NCI-H82 treated with DMSO at 0.1 percent for 48 hours (cell line): ENCODE measurements at regions not wholly inside any gene's neighbourhood (a gene's known extent, or its start where the extent isn't known, plus 50 kb on each side); places are given as distances from the start of the nearest gene placed in this dataset.
"Not testable (repeated sequence)": the region's sequence is repeated elsewhere in the genome, so short reads cannot be mapped to it uniquely, and the experiment has no call there.

Experiments used
- DNase-seq: peaks from one replicate; lab custom pipeline; 2025; ENCODE audit not compliant: unreplicated experiment; lab: John Stamatoyannopoulos, UW

DNA sequence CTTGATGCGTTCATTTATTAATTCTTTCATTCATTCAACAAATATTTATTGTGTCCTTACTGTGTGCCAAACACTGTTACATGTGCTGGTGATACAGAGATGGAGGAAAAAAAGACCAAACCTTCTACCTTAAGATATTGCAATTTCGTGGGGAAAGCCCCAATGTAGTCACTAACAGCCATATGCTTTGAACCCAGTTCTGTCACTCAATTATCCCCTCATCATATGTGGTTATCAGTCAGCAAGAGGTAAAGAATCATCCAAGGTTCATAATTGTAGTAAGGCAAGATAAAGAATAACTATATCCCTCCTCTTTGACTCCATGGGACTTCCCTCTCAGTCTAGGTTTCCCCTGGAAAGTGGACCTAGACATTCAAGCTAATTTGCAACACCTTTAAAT lies 1185.6 kb upstream of the CELF4 start:
- DNase-seq = no peak

DNA sequence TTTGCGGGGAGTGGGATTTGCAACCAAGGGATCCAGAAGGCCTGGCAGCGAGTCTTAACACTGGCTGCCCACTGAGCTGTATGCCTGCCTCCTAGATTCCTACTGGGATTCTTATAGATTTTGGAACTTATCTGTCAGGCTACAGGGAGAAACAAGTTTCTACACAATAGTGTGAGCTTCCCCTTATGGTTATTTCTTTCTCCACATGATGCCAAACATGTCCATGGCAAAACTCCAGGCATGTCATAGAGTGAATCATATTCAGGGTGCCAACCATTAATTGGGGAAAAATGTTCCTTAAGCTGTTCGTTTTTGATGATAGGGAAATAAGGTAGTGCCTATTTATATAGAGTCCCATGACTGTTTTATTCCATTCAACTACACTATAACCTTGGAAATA lies 1185.2 kb upstream of the CELF4 start:
- DNase-seq = no peak

DNA sequence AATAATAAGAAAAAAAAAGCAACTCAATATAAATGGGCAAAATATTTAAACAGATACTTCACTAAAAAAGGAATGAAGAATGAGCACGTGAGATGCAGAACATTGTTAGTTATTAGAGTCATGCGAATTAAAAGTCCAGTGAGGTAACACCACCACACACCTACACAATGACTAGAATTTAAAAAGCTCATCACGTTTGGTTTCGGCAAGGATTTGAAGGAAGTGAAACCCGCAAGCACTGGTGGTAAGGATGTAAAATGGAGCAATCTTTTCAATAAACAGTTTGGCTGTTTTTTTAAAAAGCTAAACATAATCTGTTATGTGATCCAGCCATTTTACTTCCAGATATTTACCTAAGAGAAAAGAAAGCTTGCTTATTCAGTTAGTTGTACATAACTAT lies 1181.6 kb upstream of the CELF4 start:
- DNase-seq = no peak

DNA sequence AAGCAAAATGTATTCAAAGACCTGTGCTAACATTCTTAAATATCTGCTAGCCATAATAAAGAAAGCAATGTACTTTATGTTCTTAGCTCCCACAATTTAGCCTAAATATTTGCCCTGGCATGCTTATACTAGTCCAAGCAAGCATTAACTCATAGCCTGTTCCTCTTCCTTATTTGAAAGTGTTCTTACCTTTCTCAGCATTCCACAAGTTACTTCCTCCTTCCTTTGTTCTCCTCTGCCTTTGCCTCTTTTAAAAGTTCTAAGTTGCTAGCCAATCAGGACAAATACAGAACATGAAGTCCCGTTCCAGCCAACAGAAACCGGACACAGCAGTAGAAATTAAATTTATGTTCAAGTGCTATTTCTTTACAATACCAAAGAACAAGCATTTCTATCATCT lies 1154.6 kb upstream of the CELF4 start:
- not testable (repeated sequence) for DNase-seq

DNA sequence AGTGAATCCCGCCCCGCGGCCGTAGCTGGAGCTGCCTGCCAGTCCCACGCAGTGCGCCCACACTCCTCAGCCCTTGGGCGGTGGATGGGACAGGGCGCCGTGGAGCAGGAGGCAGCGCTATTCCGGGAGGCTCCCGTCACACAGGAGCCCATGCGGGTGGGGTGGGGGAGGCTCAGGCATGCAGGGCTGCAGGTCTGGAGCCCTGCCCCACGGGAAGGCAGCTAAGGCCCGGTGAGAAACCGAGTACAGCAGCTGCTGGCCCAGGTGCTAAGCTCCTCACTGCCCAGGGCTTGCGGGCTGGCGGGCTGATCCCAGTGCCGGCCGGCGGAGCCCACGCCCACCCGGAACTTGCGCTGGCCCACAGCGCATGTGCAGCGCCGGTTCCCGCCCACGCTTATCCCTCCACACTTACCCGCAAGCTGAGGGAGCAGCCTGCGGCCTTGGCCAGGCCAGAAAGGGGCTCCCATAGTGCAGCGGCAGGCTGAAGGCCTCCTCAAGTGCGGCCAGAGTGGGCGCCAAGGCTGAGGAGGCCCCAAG lies 1152.8 kb upstream of the CELF4 start:
- DNase-seq = no peak

DNA sequence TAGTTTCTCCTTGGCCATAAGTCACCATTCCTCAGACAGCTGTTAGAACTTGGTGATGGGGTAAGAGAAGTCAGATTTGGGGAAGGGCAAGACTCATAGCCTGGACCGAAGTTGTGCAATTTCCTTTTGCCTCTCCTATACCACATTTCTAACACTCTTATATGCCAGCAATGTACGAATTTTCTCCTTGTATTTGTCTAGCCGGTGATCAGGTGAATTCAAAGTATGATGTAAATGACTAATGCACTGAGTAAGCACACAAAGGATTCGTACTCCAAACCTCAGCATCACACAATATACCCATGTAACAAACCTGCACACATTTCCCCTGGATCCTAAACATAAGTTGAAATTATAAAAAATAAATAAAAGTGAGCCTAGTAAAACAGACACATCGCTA lies 1143.5 kb upstream of the CELF4 start:
- no peak for DNase-seq

DNA sequence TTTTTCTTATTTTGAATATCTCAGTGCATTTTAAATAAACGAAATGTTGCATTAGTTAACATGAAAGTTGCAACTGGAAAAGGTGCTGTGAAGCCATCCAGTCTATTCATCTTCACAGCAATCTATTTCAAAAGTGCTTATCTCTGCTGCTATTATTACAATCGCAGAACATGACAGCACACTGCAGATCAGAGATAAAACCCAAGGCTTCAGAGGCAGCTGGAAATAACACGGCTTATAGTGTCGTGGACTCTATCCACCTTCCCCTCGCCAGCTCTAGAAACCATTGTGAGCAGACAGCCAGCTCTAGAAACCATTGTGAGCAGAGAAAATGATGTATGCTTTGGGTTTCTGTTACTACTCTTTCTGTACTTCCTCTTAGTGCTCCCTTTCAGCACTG lies 1140.8 kb upstream of the CELF4 start:
- DNase-seq = no peak

DNA sequence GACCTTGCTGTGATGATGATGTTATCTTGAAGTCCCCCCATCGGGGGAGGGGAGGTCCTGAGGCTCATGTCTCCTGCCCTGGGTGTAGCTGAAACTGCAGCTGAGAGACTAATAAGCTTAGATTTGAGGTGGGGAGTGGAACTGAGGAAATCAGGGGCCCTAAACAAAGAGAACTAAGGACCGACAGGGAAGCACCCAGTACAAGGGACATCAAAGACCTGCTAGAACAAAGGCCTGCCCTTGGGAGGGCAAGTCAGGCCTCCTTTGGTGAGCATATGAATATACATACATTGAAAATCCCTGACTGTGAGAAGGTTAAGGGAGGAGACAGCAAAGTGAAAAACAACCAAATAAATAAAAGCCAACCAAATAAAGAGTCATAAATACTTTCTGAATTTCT lies 1132.5 kb upstream of the CELF4 start:
- no peak for DNase-seq

DNA sequence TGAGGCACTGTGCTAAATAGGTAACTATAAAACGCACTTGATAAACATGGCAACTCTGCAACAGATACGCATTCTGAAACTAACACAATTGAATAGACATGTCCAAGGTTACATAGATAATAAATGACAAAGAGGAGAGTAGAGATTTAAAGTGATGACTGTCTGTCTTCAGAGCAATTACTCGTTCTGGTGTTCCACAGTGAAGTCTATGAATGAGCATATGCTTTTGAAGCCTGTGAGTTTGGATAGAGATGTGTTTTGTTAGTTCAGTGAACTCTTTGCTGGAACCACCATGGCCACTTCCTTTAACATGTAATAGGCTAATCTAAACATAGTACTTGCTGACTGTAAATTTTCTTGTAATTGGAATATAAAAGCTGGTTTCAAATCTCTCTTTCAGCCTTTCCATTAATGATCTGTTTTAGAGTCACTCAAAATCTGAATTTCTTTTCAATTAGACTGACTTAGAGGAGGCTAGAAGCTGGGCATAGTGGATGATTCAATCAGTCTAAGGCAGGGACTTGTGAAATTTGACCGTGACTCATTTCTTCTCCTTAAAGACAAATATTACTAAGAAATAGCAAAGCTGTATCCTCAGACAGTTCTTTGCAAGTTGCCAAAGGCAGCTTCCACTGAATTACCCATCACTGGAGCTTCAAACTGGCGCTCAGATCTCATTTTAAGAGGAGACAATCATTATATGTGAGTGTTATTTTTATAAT lies 1130.1 kb upstream of the CELF4 start:
- DNase-seq = no peak

DNA sequence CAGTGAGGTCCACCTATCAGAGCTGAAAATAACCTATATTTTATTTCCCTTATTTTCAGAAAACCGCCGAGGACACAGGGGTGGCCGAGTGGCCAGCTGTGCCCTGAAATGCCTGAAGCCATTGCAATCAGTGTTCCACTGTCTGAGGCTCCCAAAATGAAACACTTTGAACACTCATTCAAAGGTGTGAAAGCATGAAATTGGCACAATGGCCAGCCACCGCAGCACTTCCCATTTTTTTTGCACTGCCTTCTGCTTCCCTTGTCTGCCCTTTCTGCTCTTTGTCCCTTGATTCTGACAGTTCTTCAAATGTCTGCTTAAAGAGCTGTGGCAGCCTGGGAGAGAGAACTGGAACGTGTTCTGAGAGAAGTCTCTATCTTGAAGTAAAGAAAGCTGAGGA lies 1127.5 kb upstream of the CELF4 start:
- no peak for DNase-seq

DNA sequence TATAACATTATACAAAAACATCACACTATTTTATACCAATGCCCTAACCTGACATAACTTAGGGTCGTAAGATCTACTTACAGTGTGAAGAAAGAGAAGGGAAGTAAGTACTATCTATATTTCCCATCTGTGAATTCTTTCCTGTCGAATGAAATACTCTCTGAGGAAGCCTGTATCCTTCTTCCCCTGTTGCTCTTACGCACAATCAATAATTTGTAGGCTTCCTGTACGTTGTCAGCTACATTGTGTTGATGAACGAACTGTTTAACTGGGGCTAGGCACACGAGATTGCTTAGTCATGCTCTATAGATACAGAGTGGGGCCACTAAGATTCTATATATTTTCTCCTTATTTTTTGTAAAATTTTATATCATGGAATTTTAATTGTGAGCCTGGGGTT lies 1125.0 kb upstream of the CELF4 start:
- no peak for DNase-seq

DNA sequence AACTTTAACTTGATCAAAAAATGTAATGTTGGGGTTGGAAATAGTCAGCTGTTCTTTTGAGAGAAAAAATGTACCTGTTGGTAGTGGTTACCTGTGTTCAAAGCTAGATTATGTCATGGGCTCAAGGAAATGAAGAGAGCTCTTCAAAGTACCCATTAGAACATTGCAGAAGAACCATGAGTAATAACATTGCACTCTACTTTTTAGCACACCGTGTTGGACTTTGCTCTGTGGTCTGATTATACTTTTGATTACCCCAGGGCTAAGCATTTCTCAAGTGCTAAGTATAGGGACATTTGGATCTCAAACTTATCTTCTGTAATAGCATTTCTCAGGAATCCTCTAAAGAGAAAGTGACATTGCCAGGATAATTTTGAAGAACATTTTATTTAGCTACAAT lies 1122.8 kb upstream of the CELF4 start:
- DNase-seq = no peak

DNA sequence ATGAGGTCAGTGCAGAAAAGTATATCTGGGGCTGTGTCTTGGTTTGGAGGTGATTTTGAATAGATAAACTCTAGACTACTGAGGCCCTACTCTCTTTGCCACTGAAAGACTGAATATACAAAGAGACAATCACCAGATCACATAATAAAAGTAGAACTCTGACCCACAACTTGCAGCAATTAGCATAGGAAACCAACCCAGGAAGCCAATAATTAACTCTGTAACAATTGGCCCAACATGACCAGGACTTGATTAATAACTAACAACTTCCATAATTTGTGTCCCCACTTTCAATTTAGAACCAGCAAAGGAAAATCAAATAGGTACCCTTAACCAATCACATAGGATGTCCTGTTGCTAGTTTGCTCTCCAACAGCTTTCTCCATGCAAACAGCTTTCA lies 1104.9 kb upstream of the CELF4 start:
- DNase-seq = no peak

DNA sequence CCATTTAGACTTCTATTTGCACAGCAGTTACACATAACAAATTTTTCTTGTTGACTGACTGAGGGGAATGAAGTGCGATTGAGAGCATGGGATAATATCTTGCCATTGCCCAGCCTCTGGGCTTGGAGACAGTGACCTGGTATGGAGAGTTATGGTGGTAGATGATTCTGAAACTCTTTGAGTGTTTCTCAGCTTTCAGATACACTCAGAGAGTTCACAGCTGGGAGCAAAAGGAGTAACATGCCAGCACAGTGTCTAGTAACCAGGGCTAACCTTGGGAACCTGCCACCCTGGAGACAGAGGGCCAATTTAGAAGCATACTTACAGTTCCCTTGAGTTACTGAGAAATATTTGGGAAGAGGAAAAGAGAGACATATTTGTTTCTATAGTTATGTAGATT lies 1099.3 kb upstream of the CELF4 start:
- no peak for DNase-seq

DNA sequence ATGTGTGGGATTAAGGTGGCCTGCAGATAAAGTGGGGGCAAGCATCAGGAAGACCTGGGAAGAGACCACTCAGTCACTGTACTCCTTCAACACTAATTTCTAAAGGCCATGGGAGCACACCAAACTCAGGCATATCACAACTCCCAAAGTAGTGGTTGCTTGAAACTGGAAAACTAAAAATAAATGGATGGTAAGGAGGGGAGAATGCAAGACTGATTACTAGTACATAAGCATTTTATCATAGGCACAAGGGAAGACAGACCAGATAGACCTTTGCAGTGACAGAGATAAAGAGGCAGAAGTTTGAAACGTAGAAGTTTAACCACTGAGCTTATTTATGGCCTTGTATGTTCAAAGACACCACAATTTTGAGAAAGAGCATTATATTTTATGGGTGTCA lies 1098.1 kb upstream of the CELF4 start:
- no peak for DNase-seq

DNA sequence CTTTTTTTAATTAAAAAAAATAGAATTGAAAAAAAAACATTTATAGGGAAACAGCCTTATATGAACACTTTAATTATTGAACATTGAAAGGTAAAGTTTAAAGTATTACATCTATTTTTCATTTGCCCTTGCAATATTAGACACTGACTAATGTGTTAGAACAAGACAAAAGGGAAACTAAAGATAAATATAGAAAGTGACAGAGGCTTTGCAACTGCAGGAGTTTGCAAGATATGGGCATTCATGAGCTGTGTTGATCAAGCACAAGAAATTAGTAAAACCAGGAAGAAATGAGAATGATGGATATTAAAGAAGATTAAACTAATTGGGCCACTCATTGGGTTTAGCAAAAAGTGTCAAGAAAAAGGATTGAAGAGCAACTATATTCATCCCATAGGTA lies 1097.7 kb upstream of the CELF4 start:
- DNase-seq = no peak

DNA sequence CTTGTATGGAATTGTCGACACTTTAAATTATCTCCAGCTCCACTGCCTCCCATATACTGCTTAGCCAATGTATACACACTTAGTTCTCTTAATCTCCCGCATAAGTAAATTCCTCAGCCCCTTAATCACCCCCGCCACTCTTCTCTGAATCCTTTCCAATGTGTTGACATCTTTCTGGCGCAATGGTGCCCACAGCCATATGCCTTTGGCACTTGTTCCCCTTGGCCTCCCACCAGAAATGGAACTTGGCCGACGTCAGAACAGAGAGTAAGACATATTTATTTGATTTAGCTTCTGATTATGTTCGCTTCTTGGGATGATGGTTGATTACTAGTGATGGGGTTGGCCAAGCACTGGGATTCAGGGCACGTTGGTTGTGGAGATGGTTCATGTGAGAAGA lies 1089.3 kb upstream of the CELF4 start:
- DNase-seq = no peak

DNA sequence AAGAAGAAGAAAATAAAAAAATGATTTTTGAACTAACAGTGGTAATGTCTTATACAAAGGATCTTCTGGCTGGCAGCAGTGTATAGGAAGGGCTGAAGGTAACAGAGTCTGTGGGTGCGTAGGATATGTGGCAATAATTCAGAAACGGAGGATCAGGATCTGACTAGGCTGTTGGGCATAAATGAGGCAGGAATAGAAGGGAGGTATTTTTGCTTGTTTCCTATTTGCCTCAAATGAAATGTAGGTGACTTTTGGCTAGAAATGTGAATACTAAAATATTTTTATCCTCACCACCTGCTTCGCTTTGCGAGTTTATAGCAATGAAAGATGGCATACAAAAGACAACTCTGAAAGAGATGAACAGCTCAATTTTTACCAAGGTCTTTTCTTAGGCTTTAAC lies 1086.1 kb upstream of the CELF4 start:
- DNase-seq = no peak

DNA sequence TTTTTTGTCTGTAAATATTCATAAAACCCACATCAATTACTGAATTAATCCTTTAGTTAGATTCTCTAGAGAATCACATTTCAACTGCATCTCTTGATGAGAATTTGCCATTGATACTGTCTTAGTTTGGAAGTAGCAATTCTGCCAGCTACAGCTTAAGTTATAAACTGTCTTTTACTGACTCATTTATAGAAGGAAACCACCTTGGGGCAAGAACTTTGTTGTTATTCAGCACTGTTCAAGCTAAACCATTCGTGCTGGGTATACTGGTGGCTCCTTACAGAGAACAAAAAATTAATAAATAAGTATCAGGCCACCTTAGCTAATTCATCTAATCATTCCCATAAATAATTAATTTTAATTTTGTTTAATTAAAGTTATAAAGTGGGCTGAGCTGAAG lies 1082.6 kb upstream of the CELF4 start:
- DNase-seq = no peak

DNA sequence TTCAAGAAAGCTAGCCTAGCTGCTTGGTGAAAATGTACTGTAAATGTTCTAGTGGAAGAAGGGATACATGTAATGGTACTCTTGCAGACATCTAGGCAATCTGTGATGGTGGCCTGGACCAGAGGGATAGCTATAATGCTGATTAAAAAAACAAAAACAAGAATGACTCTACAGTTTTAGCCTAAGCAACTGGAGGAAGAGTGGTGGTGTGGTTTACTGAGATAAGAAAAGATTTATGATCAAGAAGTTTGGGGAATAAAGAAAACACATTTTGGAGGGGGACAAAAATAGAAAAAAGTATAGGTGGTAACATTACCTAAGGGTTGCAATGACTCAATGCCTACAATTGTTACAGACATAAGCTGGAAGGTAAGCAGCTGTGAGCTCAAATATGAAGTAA lies 1080.7 kb upstream of the CELF4 start:
- no peak for DNase-seq

DNA sequence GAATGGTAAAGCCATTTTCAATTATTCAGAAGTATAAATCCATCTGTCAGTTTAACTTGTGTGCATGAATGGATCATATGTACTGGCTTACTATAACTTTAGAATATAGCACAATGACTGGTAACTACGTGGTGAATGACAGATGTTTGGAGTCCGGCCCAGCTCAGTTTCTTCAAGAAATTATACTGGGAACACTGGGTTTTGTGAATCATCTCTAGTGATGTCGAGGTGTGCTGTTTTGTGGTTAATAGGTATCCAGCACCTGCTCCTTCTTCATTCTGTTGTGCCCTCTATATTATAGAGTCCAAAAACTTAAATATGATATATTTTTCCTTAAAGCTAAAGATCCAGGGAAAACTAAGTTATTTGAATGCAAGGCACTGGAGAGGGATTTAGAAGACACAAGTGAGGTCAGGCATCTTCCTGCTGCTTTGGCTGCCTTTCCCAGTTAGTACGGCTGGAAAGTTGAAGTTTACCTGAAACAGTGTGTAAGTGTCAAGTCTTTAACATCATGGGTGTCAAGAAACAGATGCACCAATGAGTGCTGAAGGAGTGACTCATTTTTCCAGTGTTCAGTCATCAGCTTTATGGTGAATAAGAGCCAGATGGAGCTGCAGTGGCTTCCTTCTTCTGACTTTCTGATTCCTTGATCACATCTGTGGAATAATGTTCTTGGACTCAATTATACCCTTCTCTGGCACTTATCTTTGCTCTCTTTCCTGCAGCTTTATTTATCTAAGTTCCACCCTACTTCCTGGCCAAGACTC lies 1079.5 kb upstream of the CELF4 start:
- no peak for DNase-seq

DNA sequence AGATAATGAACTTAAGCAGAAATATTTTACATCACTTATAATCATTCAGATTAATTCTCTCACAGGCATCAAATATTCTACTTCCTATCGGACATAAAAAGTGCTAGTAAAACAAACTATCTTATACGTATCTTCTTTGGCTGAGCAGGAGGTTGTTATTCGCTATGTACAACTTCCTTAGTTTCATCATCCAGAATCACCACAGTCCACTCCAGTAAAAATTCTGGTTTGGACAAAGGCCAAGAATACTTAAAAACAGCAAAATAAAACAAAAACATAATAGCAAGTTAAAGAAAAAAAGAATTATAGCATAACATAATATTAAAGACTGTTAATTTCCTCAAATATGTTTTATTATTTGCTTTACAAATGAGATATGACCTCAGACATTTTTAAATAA lies 1077.1 kb upstream of the CELF4 start:
- no peak for DNase-seq

DNA sequence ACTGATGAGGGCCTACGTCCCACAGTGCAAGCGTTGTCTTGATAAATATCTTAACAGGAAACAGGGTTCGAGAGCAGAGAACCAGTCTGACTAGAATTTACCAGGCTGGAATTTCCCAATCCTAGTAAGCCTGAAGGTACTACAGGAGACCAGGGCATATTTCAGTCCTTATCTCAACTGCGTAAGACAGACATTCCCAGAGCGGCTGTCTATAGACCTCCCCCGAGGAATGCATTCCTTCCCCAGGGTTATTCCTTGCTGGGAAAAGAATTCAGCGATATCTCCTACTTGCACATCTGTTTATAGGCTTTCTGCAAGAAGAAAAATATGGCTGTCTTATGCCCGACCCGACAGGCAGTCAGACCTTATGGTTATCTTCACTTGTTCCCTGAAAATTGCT lies 1074.1 kb upstream of the CELF4 start:
- not testable (repeated sequence) for DNase-seq
